Hematopoietic multipotent progenitor cell treated with erythropoietin and hydrocortisone succinate and interleukin-3 and kit ligand, for 4 days (in vitro differentiated cells): ENCODE measurements at regions not wholly inside any gene's neighbourhood (a gene's known extent, or its start where the extent isn't known, plus 50 kb on each side); places are given as distances from the start of the nearest gene placed in this dataset.

Source experiments
- DNase-seq: peaks from one replicate; pipeline ENCODE4 v3.0.0-alpha.2; 2015

DNA sequence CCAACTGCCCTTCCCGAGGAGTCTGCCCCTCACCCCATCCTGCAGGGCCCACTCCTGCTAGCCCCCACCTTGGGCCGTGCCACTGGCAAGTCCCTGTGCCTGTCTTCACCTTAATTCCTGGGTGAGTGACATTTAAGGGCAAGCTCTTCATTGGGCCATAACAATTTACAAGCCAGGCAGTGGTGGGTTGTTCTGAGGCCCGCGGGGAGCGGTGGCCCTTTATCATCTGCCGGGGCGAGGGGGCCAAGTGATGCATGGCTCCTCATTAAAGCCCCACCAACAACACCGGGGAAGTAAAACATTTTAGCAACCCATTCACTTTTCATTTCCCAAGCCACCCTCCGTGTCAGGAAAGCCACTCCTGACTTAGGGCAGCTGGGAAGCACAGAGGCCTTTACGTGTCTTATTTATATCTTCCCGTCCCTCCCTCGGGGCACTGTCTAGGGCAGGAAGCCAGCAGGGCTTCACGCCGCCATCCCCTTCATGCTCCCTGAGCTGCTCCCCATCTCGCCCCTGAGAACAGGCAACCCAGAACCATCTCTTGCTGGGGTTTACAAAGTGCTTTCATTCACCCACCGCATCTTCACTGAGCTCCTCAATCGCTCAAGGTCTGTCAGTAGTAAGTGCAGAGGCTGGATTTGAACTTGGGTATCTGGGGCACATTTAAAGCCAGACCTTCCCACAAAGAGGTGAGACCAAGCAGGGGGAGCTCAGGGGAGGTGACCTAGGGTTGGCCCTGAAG lies 55.5 kb upstream of the CCDC167 start:
- DNase-seq, result no peak

DNA sequence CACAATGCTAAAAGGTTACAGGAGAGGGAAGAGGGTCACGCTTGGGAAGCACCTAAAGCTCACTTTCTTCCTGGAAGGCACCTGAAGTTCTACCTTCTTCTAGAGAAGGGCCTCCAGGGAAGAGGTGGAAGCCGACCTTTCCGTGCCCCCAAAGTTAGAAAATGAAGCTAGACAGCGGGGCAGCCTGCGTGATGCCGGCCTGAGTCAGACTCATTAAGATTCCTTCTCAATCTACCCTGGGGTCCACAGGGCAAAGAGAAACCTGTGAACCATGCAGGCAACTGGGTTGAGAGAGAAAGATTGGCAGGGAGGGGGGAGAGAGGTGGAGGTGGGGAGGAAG lies 54.8 kb upstream of the CCDC167 start:
- no peak for DNase-seq

DNA sequence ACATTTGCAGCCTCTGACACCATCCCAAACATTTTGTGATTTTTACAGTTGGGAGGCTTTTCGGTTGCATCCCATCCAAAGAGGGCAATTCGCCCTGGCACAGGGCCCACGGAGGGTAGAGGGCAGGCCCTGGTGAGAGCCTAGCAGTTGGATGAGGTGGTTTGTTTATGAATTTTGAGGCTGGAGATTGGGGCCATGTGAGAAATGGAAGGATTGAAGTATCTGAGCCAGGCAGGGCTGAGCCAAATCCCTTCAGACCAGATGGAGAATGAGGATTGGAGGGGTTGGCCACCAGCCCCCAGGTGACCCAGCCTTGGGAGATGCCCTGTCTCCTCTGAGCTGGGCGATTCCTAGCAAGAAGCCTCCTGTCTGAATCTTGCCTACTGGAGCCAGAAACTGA lies 52.6 kb upstream of the CCDC167 start:
- DNase-seq, result no peak

DNA sequence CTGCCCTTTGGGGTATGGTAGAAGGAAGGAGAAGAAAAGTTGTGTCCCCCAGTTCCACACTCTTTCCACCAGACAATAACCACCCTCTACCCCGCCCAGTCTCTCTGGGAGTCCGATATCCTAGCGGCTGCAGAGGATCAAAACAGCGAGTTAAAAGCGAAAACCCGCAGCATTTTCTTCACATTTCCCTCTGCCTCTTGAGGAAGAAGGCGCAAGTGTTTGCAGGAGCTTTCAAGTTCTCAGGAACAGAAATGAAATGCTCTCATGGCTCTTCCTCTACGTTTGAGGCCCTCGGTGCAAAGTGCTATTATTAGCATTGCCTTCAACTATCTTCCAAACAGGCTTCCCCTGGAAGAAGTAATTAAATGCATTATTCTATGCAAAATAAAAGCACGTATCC lies 52.2 kb upstream of the CCDC167 start:
- no peak for DNase-seq

DNA sequence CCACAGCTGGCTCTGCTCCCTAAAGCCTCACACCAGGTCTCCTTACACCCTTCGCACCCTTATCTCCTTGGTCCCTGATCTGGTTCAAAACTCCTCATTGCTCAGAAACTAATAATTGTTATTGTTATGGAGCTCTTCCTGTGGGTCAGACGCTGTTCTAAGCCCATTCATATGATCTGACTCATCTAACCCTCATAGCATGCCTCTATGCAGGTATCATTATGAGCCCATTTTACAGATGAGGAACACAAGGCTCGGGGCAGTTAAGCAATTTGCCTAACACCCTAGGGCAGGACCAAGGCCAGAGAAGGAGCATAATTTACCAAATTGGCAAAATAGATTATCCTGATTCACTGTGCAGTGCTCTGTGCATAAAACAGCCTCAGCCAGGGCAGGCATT lies 51.8 kb upstream of the CCDC167 start:
- DNase-seq, result no peak

DNA sequence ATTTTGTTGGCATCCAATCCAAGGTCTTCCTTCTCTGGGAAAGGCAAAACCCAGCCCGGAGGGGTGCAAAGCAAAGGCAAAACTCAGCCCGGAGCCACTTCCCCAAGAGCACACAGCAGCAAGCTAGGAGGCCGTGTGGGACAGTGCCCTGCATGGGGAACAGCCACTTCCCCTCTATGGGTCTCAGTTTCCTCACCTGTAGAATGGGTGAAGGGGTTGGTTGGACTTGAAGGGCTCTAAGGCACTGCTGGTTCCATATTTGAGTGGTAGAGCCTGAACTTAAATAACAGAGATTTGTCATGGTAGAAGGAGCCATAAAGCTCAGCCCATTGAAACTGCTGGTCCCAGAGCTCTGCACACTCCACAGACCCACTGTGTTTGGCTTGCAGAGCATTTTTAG lies 51.3 kb upstream of the CCDC167 start:
- DNase-seq, result no peak

DNA sequence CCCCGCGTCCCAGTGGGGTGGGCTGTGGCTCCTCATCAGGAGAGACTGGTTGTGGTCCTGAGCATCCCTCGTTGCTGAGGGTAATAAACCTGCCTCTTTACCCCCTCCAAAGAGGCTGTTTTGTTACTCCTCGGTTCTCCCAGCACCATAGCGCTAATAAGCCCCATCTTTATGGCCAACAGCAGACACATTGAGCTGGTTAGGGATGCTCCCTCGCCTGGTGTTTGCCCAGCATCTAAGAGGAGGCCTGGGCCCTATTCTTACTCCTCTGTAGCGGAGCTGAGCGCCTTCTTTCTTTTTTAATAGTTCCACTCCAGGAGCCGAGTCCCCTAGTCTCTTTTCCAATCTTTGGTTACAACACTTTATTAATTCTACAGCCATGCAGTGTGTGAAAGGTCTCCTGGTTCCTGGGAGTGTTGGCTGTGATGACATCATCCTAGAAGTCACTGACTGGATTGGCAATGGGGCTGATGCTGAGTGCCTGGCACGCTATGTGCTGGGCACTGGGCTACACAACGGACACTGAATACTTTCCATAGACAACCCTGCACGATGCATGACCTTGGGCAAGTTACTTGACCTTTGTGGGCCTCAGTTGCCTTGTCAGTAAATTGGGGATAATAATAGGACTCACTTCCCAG lies 50.6 kb upstream of the CCDC167 start:
- DNase-seq, result no peak

DNA sequence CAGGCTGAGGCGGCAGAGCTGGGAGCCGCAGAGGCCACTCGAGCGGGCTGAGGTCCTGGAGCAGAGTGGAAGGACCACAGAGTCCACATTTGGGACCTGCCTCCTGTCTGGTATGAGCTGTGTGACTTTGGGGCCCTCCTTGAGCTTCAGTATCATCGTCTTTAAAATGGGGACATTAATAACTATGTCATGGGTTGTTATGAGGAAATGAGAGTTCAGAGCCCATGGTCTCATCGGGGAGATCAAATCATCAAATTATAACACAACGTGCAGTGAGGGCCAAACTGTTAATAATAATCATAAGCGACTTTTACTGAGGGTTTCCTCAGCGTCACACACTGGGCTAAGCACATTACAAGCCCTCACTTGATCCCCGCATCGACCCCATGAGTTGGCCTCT lies 49.9 kb upstream of the CCDC167 start:
- DNase-seq, result no peak
